Neural cell (in vitro differentiated cells): ENCODE measurements at regions not wholly inside any gene's neighbourhood (a gene's known extent, or its start where the extent isn't known, plus 50 kb on each side); places are given as distances from the start of the nearest gene placed in this dataset.

Experiments used
- H2AFZ ChIP-seq: fragments of 200-600, 300-800 bp; sonication (generic), shearing (Covaris generic); 2 replicates; pipeline ENCODE4 v1.6.0; 2014; ENCODE audit warnings: low read depth, mild to moderate bottlenecking, antibody characterized with exemption, low read length, moderate library complexity
- H3F3A ChIP-seq: fragments of 200-600 bp; shearing (Covaris generic); 2 replicates; pipeline ENCODE4 v1.6.1; 2016; ENCODE audit warnings: mild to moderate bottlenecking, moderate library complexity, mixed read lengths, antibody characterized with exemption, low read length; ENCODE audit not compliant: insufficient read depth, poor library complexity, severe bottlenecking
- H3K27ac ChIP-seq: fragments of 200-600, 300-800 bp; sonication (generic), shearing (Covaris generic); 2 replicates; pipeline ENCODE4 v1.5.1; 2014; ENCODE audit warnings: mild to moderate bottlenecking, low read length, moderate library complexity
- H3K27me3 ChIP-seq: fragments of 300-800, 200-600 bp; sonication (generic), shearing (Covaris generic); 2 replicates; pipeline ENCODE4 v1.6.0; 2014; ENCODE audit warnings: mild to moderate bottlenecking, low read depth, low read length, moderate library complexity; ENCODE audit not compliant: insufficient read depth
- H3K36me3 ChIP-seq: fragments of 300-800, 200-600 bp; sonication (generic), shearing (Covaris generic); 2 replicates; pipeline ENCODE4 v1.5.1; 2014; ENCODE audit warnings: mild to moderate bottlenecking, antibody characterized with exemption, low read length, moderate library complexity; ENCODE audit not compliant: insufficient read depth
- H3K4me2 ChIP-seq: fragments of 300-800, 200-600 bp; sonication (generic), shearing (Covaris generic); 2 replicates; pipeline ENCODE4 v1.6.0; 2014; ENCODE audit warnings: mild to moderate bottlenecking, low read length
- H3K4me3 ChIP-seq: fragments of 300-800, 200-600 bp; sonication (generic), shearing (Covaris generic); 2 replicates; pipeline ENCODE4 v1.5.1; 2014; ENCODE audit warnings: mild to moderate bottlenecking, low read length, moderate library complexity
- H3K79me2 ChIP-seq: fragments of 200-600 bp; shearing (Covaris generic); replicated peaks from 2 replicates; pipeline ENCODE4 v1.6.0; 2014; ENCODE audit warnings: mild to moderate bottlenecking, low read length, moderate library complexity; ENCODE audit not compliant: insufficient read depth
- H3K9ac ChIP-seq: fragments of 300-800, 200-600 bp; sonication (generic), shearing (Covaris generic); 2 replicates; pipeline ENCODE4 v1.6.1; 2016; ENCODE audit warnings: mild to moderate bottlenecking, low read length, mixed read lengths
- H3K9me2 ChIP-seq: fragments of 200-600 bp; shearing (Covaris generic); 2 replicates; pipeline ENCODE4 v1.6.1; 2016; ENCODE audit warnings: mild to moderate bottlenecking, low read length, mixed read lengths; ENCODE audit not compliant: insufficient read depth
- H3K9me3 ChIP-seq: fragments of 200-600, 300-800 bp; sonication (generic), shearing (Covaris generic); 2 replicates; pipeline ENCODE4 v1.6.1; 2016; ENCODE audit warnings: mild to moderate bottlenecking, mixed run types, low read length, moderate library complexity, mixed read lengths
- H4K20me1 ChIP-seq: fragments of 200-600 bp; shearing (Covaris generic); 2 replicates; pipeline ENCODE4 v1.6.1; 2016; ENCODE audit warnings: mild to moderate bottlenecking, mixed run types; ENCODE audit not compliant: insufficient read depth
- CTCF ChIP-seq: fragments of 450-650 bp; IDR thresholded peaks from 2 replicates; pipeline ENCODE4 v1.5.1; 2014; ENCODE audit warnings: antibody characterized with exemption, mild to moderate bottlenecking, moderate library complexity; ENCODE audit not compliant: poor library complexity, severe bottlenecking
- EP300 ChIP-seq: fragments of 450-650 bp; conservative IDR thresholded peaks from 2 replicates; pipeline ENCODE4 v1.6.1; 2014; ENCODE audit warnings: antibody characterized with exemption, mild to moderate bottlenecking, moderate library complexity; ENCODE audit not compliant: poor library complexity, severe bottlenecking
- EZH2 ChIP-seq: fragments of 200-600, 300-800 bp; shearing (Covaris generic), sonication (generic); IDR thresholded peaks from 2 replicates; pipeline ENCODE4 v1.6.1; 2014; ENCODE audit warnings: antibody characterized with exemption, low read length, borderline replicate concordance, mild to moderate bottlenecking; ENCODE audit not compliant: insufficient read depth, poor library complexity, severe bottlenecking
- MXI1 ChIP-seq: fragments of 450-650 bp; conservative IDR thresholded peaks from 2 replicates; pipeline ENCODE4 v1.6.1; 2014; ENCODE audit warnings: antibody characterized with exemption, mild to moderate bottlenecking; ENCODE audit not compliant: poor library complexity, severe bottlenecking
- POLR2AphosphoS5 ChIP-seq: IDR thresholded peaks from 2 replicates; pipeline ENCODE4 v1.6.1; 2012
- RAD21 ChIP-seq: fragments of 450-650 bp; conservative IDR thresholded peaks from 2 replicates; pipeline ENCODE4 v1.6.1; 2014; ENCODE audit warnings: antibody characterized with exemption, mild to moderate bottlenecking, moderate library complexity
- REST ChIP-seq: IDR thresholded peaks from 2 replicates; pipeline ENCODE4 v1.6.1; 2012; ENCODE audit warnings: borderline replicate concordance
- SMC3 ChIP-seq: fragments of 450-650 bp; conservative IDR thresholded peaks from 2 replicates; pipeline ENCODE4 v1.6.1; 2014; ENCODE audit warnings: antibody characterized with exemption, mild to moderate bottlenecking, moderate library complexity; ENCODE audit not compliant: poor library complexity
- TAF1 ChIP-seq: IDR thresholded peaks from 2 replicates; pipeline ENCODE4 v1.6.1; 2012; ENCODE audit warnings: low read depth

GRCh38 chr9:81250041-81250440 lies 439.3 kb downstream of the TLE1 start:
- Histone ChIP-seq H3K4me2 (no peak overlapping the region), H3K9ac (no peak overlapping the region), H3K79me2 (no peaks in the 10 kb centered on the region), H3K27ac (no peak overlapping the region), H3K9me2 (no peaks in the 10 kb centered on the region), H2AFZ (no peak overlapping the region), H3K4me3 (no peak overlapping the region), H3K27me3 (no peaks in the 10 kb centered on the region), H3F3A (no peaks in the 10 kb centered on the region), H3K36me3 (no peaks in the 10 kb centered on the region), H3K9me3 (peaks cover 3% of the 10 kb centered on the region), H4K20me1 (no peaks in the 10 kb centered on the region)
- no peak for TF ChIP-seq TAF1
- TF ChIP-seq RAD21: no peak
- TF ChIP-seq CTCF: no peak
- no peak for TF ChIP-seq EZH2
- no peak for TF ChIP-seq MXI1

GRCh38 chr9:81245254-81245956 lies 443.9 kb downstream of the TLE1 start:
- no peak overlapping the region for H2AFZ ChIP-seq
- no peaks in the 10 kb centered on the region for H3K27me3 ChIP-seq
- no peak for TF ChIP-seq SMC3
- no peak for TF ChIP-seq EP300
- TF ChIP-seq MXI1: no peak
- TF ChIP-seq TAF1: no peak
- TF ChIP-seq EZH2: no peak
- TF ChIP-seq CTCF: no peak
- TF ChIP-seq POLR2AphosphoS5: no peak
- no peak for TF ChIP-seq REST
- TF ChIP-seq RAD21: no peak
- H3F3A ChIP-seq: no peaks in the 10 kb centered on the region
- H3K4me3 ChIP-seq: no peak overlapping the region
- H3K9ac ChIP-seq: no peak overlapping the region
- no peaks in the 10 kb centered on the region for H3K9me2 ChIP-seq
- no peaks in the 10 kb centered on the region for H3K36me3 ChIP-seq
- H3K4me2 ChIP-seq: no peak overlapping the region
- no peaks in the 10 kb centered on the region for H4K20me1 ChIP-seq
- peaks cover 3% of the 10 kb centered on the region for H3K9me3 ChIP-seq
- H3K27ac ChIP-seq: no peak overlapping the region
- H3K79me2 ChIP-seq: no peaks in the 10 kb centered on the region
